HCT116 (cell line): ENCODE measurements at regions not wholly inside any gene's neighbourhood (a gene's known extent, or its start where the extent isn't known, plus 50 kb on each side); places are given as distances from the start of the nearest gene placed in this dataset.

Experiments used
- ATAC-seq: fragments of 200-7000 bp; cut with Tn5 transposase; 2 replicates; pipeline ENCODE4 v1.9.1; 2020; ENCODE audit warnings: mild to moderate bottlenecking, moderate library complexity
- BruUV-seq: library from RNA; stranded (reverse); fragments of 400-500 nt; replicated peaks from 2 replicates; lab custom pipeline; 2021; lab: Mats Ljungman, UMichigan
- CTCF ChIA-PET: fragments of 300-600 bp; sonication (Branson Sonifier 250); formaldehyde crosslinking; loops from one replicate; lab custom pipeline; 2021; ENCODE audit warnings: antibody characterized with exemption; lab: Charles Lee
- POLR2A ChIA-PET: fragments of 300-600, 350-600 bp; sonication (Branson Sonifier 250); formaldehyde crosslinking; loops from one replicate; lab custom pipeline; 2021; ENCODE audit warnings: antibody characterized with exemption; lab: Charles Lee
- RAD21 ChIA-PET, 2 experiments: fragments of 300-600 bp; sonication (Branson Sonifier 250); formaldehyde crosslinking; loops; one replicate each; lab custom pipeline; 2023; ENCODE audit warnings: low total read pairs in 2 of 2; ENCODE audit not compliant: uncharacterized antibody in 2 of 2, unreplicated experiment in 2 of 2, low non-redundant PET in 1 of 2; lab: Charles Lee
- DNase-seq: peaks from one replicate; pipeline ENCODE4 v3.0.0-alpha.2; 2010; ENCODE audit warnings: low read depth, low spot score
- H2AFZ ChIP-seq: fragments of 200-600 bp; shearing (Covaris generic), sonication (generic); 2 replicates; pipeline ENCODE4 v1.6.1; 2017; ENCODE audit warnings: low read depth, mixed run types, mixed read lengths, antibody characterized with exemption, low read length; ENCODE audit not compliant: poor library complexity, severe bottlenecking
- H3K27ac ChIP-seq: 2 replicates; pipeline ENCODE4 v1.5.1; 2012; ENCODE audit warnings: low read depth, low read length
- H3K27me3 ChIP-seq: fragments of 200-600 bp; sonication (generic); 2 replicates; pipeline ENCODE4 v1.6.1; 2016; ENCODE audit warnings: mixed run types, low read length, mixed read lengths; ENCODE audit not compliant: insufficient read depth
- H3K36me3 ChIP-seq, 2 experiments: fragments of 200-500 bp in 1 of 2; fragments of 200-600 bp in 1 of 2; sonication (Bioruptor generic) in 1 of 2; sonication (generic) in 1 of 2; 2 replicates each; pipeline versions ENCODE4 v1.5.1 to v1.6.1; 2014 to 2016; ENCODE audit warnings: low read length in 2 of 2, inconsistent platforms in 1 of 2, mixed read lengths in 1 of 2, mixed run types in 1 of 2; ENCODE audit not compliant: insufficient read depth in 2 of 2, control insufficient read depth in 1 of 2
- H3K4me1 ChIP-seq, 2 experiments: fragments of 200-600 bp in 1 of 2; sonication (generic) in 1 of 2; 2 replicates each; pipeline versions ENCODE4 v1.5.1 to v1.6.1; 2012 to 2017; ENCODE audit warnings: low read length in 2 of 2, inconsistent platforms in 1 of 2, mild to moderate bottlenecking in 1 of 2, mixed read lengths in 1 of 2, mixed run types in 1 of 2, moderate library complexity in 1 of 2; ENCODE audit not compliant: insufficient read depth in 2 of 2, control insufficient read depth in 1 of 2
- H3K4me2 ChIP-seq: fragments of 200-600 bp; sonication (generic); 2 replicates; pipeline ENCODE4 v1.6.1; 2017; ENCODE audit warnings: mixed run types, low read length, mixed read lengths
- H3K4me3 ChIP-seq, 2 experiments: fragments of 200-600 bp in 1 of 2; sonication (generic) in 1 of 2; replicated peaks in 1 of 2; 2 replicates each; pipeline ENCODE4 v1.5.1; 2011 to 2016; ENCODE audit warnings: low read length in 2 of 2, control low read depth in 1 of 2, low read depth in 1 of 2, mild to moderate bottlenecking in 1 of 2, mixed read lengths in 1 of 2, mixed run types in 1 of 2
- H3K79me2 ChIP-seq: fragments of 200-600 bp; sonication (generic); 2 replicates; pipeline ENCODE4 v1.6.1; 2017; ENCODE audit warnings: mild to moderate bottlenecking, mixed run types, low read length, moderate library complexity, mixed read lengths; ENCODE audit not compliant: insufficient read depth
- H3K9ac ChIP-seq: fragments of 200-600 bp; sonication (generic); 2 replicates; pipeline ENCODE4 v1.6.1; 2016; ENCODE audit warnings: low read length, mixed read lengths
- H3K9me2 ChIP-seq: fragments of 200-600 bp; sonication (generic), shearing (Covaris generic); 2 replicates; pipeline ENCODE4 v1.6.1; 2017; ENCODE audit warnings: mixed run types, mild to moderate bottlenecking, moderate library complexity; ENCODE audit not compliant: insufficient read depth
- H3K9me3 ChIP-seq, 2 experiments: fragments of 200-500 bp in 1 of 2; fragments of 200-600 bp in 1 of 2; sonication (Bioruptor generic) in 1 of 2; sonication (generic) in 1 of 2; 2 replicates each; pipeline ENCODE4 v1.6.1; 2014 to 2017; ENCODE audit warnings: low read length in 2 of 2, mixed read lengths in 2 of 2, inconsistent platforms in 1 of 2, low read depth in 1 of 2, mild to moderate bottlenecking in 1 of 2, mixed run types in 1 of 2, moderate library complexity in 1 of 2; ENCODE audit not compliant: control insufficient read depth in 1 of 2, insufficient read depth in 1 of 2
- H4K20me1 ChIP-seq: fragments of 200-600 bp; sonication (generic), shearing (Covaris generic); 2 replicates; pipeline ENCODE4 v1.6.1; 2017; ENCODE audit warnings: mixed run types, mild to moderate bottlenecking, moderate library complexity; ENCODE audit not compliant: insufficient read depth
- CBX3 ChIP-seq: IDR thresholded peaks from 2 replicates; pipeline ENCODE4 v1.6.1; 2012; ENCODE audit warnings: low read depth
- CEBPB ChIP-seq: IDR thresholded peaks from 2 replicates; pipeline ENCODE4 v1.6.1; 2012; ENCODE audit warnings: low read depth
- EGR1 ChIP-seq: IDR thresholded peaks from 2 replicates; pipeline ENCODE4 v1.6.1; 2012; ENCODE audit warnings: low read depth
- ELF1 ChIP-seq: IDR thresholded peaks from 2 replicates; pipeline ENCODE4 v1.6.1; 2012; ENCODE audit warnings: low read depth, borderline replicate concordance
- EZH2phosphoT487 ChIP-seq: fragments of 200-600 bp; IDR thresholded peaks from 2 replicates; pipeline ENCODE4 v1.6.1; 2018; ENCODE audit warnings: antibody characterized with exemption, borderline replicate concordance
- FOSL1 ChIP-seq: IDR thresholded peaks from 2 replicates; pipeline ENCODE4 v1.6.1; 2012; ENCODE audit warnings: low read depth
- POLR2AphosphoS5 ChIP-seq: IDR thresholded peaks from 2 replicates; pipeline ENCODE4 v1.6.1; 2011; ENCODE audit warnings: mild to moderate bottlenecking, low read depth, low read length, moderate library complexity
- SRF ChIP-seq: IDR thresholded peaks from 2 replicates; pipeline ENCODE4 v1.6.1; 2012; ENCODE audit warnings: low read depth
- ZBTB33 ChIP-seq: IDR thresholded peaks from 2 replicates; pipeline ENCODE4 v1.6.1; 2011; ENCODE audit warnings: mild to moderate bottlenecking, low read length, moderate library complexity; ENCODE audit not compliant: insufficient replicate concordance; ENCODE audit errors: extremely low read depth
- ZFX ChIP-seq: fragments of 450-650 bp; IDR thresholded peaks from 2 replicates; pipeline ENCODE4 v1.6.1; 2017
- intact Hi-C: fragments of 100-400 bp; cut with micrococcal nuclease; formaldehyde crosslinking; loops from 2 replicates; pipeline ENCODE4 v1.10.0; 2022
- TF ChIP-seq, protein P1 (sequence below): IDR thresholded peaks from 2 replicates; pipeline ENCODE4 v1.6.1; 2012; ENCODE audit warnings: low read depth

DNA sequence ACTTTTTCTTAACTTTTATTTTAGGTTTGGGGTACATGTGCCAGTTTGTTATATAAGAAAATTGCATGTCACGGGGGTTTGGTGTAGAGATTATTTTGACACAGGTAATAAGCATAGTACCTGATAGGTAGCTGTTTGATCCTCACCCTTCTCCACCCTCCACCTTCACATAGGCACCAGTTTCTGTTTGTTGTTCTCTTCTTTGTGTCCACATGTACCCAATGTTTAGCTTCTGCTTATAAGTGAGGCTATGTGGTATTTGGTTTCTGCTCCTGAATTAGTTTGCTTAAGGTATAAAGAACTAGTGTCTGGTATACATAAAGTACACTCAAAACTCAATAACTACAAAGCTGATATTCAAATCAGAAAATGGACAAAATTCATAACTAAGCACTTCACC lies 654.6 kb upstream of the LINC00305 start:
- H3K27ac ChIP-seq: no peak overlapping the region
- H3K79me2 ChIP-seq: no peaks in the 10 kb centered on the region
- no peaks in the 10 kb centered on the region for H3K27me3 ChIP-seq
- TF ChIP-seq POLR2AphosphoS5: no peak
- no peak for TF ChIP-seq ZBTB33
- no peak for TF ChIP-seq EGR1
- TF ChIP-seq ELF1: no peak
- TF ChIP-seq ZFX: no peak
- no peak for TF ChIP-seq SRF
- no peak for TF ChIP-seq CBX3
- no peak for DNase-seq
- H3K4me3 ChIP-seq: no peak overlapping the region
- H3K36me3 ChIP-seq: no peaks in the 10 kb centered on the region
- RAD21 ChIA-PET: no interaction called here
- no peak overlapping the region for H3K9ac ChIP-seq
- no peaks in the 10 kb centered on the region for H3K9me2 ChIP-seq
- CTCF ChIA-PET: no interaction called here
- H3K9me3 ChIP-seq: peaks cover 10 to 19% of the 10 kb centered on the region in 2 experiments; a peak in 2 of 4 replicates
- intact Hi-C loops: no loop called here
- H3K4me2 ChIP-seq: no peak overlapping the region
- no peaks in the 10 kb centered on the region for H4K20me1 ChIP-seq
- no TSS peak for BruUV-seq
- H3K4me1 ChIP-seq: no peaks in the 10 kb centered on the region
- POLR2A ChIA-PET: no interaction called here
- no peak for ATAC-seq
- H2AFZ ChIP-seq: no peak overlapping the region

DNA sequence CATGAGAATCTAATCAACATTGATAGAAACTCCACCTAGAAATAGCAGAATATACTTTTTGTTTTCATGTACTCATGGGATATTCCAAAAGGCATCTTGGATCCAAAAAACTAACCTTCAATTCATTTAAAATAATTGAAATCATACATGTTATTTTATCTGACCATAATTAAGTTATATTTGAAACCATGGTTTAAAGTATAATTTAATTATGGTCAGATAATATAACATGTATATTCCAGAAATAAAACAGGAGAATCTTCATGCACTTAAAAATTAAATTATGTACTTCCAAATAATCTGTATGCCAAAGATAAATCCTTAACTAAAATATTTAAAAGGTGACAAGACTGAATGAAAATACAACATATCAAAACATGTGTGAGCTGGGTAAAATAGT lies 651.3 kb upstream of the LINC00305 start:
- H3K36me3 ChIP-seq: no peaks in the 10 kb centered on the region
- H2AFZ ChIP-seq: no peak overlapping the region
- H3K9me2 ChIP-seq: no peaks in the 10 kb centered on the region
- TF ChIP-seq CEBPB (no peak), EZH2phosphoT487 (no peak), ELF1 (no peak), POLR2AphosphoS5 (no peak), FOSL1 (no peak)
- TF ChIP-seq, protein P1, sequence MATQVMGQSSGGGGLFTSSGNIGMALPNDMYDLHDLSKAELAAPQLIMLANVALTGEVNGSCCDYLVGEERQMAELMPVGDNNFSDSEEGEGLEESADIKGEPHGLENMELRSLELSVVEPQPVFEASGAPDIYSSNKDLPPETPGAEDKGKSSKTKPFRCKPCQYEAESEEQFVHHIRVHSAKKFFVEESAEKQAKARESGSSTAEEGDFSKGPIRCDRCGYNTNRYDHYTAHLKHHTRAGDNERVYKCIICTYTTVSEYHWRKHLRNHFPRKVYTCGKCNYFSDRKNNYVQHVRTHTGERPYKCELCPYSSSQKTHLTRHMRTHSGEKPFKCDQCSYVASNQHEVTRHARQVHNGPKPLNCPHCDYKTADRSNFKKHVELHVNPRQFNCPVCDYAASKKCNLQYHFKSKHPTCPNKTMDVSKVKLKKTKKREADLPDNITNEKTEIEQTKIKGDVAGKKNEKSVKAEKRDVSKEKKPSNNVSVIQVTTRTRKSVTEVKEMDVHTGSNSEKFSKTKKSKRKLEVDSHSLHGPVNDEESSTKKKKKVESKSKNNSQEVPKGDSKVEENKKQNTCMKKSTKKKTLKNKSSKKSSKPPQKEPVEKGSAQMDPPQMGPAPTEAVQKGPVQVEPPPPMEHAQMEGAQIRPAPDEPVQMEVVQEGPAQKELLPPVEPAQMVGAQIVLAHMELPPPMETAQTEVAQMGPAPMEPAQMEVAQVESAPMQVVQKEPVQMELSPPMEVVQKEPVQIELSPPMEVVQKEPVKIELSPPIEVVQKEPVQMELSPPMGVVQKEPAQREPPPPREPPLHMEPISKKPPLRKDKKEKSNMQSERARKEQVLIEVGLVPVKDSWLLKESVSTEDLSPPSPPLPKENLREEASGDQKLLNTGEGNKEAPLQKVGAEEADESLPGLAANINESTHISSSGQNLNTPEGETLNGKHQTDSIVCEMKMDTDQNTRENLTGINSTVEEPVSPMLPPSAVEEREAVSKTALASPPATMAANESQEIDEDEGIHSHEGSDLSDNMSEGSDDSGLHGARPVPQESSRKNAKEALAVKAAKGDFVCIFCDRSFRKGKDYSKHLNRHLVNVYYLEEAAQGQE: no peak
- TF ChIP-seq, all 23 proteins: peak for 0
- H3K9me3 ChIP-seq: peaks cover 7 to 14% of the 10 kb centered on the region in 2 experiments; a peak in 2 of 4 replicates
- H3K79me2 ChIP-seq: no peaks in the 10 kb centered on the region
- no peak overlapping the region for H3K9ac ChIP-seq
- CTCF ChIA-PET: no interaction called here
- ATAC-seq (no peak), DNase-seq (no peak)
- RAD21 ChIA-PET: no interaction called here
- POLR2A ChIA-PET: no interaction called here
- no peak overlapping the region for H3K4me2 ChIP-seq
- intact Hi-C loops: no loop called here
- H3K4me1 ChIP-seq: no peaks in the 10 kb centered on the region
- H3K27ac ChIP-seq: no peak overlapping the region
- BruUV-seq: no TSS peak
- no peaks in the 10 kb centered on the region for H3K27me3 ChIP-seq
- no peaks in the 10 kb centered on the region for H4K20me1 ChIP-seq
- no peak overlapping the region for H3K4me3 ChIP-seq
